Activated CD8-positive, alpha-beta memory T cell treated with anti-CD3 and anti-CD28 coated beads, Interleukin-2, amount 50 U/mL, for 24 hours (primary cell): ENCODE measurements at regions not wholly inside any gene's neighbourhood (a gene's known extent, or its start where the extent isn't known, plus 50 kb on each side); places are given as distances from the start of the nearest gene placed in this dataset.

ENCODE experiments used
- DNase-seq: peaks from one replicate; pipeline ENCODE4 v3.0.0-alpha.2; 2020; ENCODE audit errors: extremely low read depth

- no peak for DNase-seq
Observed at GRCh38 chr17:34131386-34131785, 123.7 kb upstream of the CCL2 start.

GRCh38 chr17:34133350-34133749 lies 121.7 kb upstream of the CCL2 start:
- DNase-seq: no peak

GRCh38 chr17:34135841-34136240 lies 119.2 kb upstream of the CCL2 start:
- no peak for DNase-seq

GRCh38 chr17:34140006-34140405 lies 115.1 kb upstream of the CCL2 start:
- no peak for DNase-seq

- no peak for DNase-seq
Observed at GRCh38 chr17:34141590-34141989, 113.5 kb upstream of the CCL2 start.

GRCh38 chr17:34143430-34143829 lies 111.7 kb upstream of the CCL2 start:
- no peak for DNase-seq

- DNase-seq: no peak
Observed at GRCh38 chr17:34146440-34147043, 108.5 kb upstream of the CCL2 start.

GRCh38 chr17:34151102-34151501 lies 104.0 kb upstream of the CCL2 start:
- DNase-seq: no peak

GRCh38 chr17:34153991-34154390 lies 101.1 kb upstream of the CCL2 start:
- no peak for DNase-seq

GRCh38 chr17:34154961-34155730 lies 99.9 kb upstream of the CCL2 start:
- DNase-seq: no peak

GRCh38 chr17:34155947-34156346 lies 99.1 kb upstream of the CCL2 start:
- DNase-seq: no peak

- DNase-seq: no peak
Observed at GRCh38 chr17:34156401-34156740, 98.7 kb upstream of the CCL2 start.

- no peak for DNase-seq
Observed at GRCh38 chr17:34156741-34157589, 98.1 kb upstream of the CCL2 start.

- DNase-seq: no peak
Observed at GRCh38 chr17:34161690-34162089, 93.4 kb upstream of the CCL2 start.

- no peak for DNase-seq
Observed at GRCh38 chr17:34163123-34163522, 92.0 kb upstream of the CCL2 start.

GRCh38 chr17:34163646-34164045 lies 91.4 kb upstream of the CCL2 start:
- DNase-seq: no peak

GRCh38 chr17:34164837-34165236 lies 90.2 kb upstream of the CCL2 start:
- no peak for DNase-seq

GRCh38 chr17:34166352-34166751 lies 88.7 kb upstream of the CCL2 start:
- DNase-seq: no peak

GRCh38 chr17:34167354-34167753 lies 87.7 kb upstream of the CCL2 start:
- no peak for DNase-seq

- DNase-seq: no peak
Observed at GRCh38 chr17:34168989-34169388, 86.1 kb upstream of the CCL2 start.

- DNase-seq: no peak
Observed at GRCh38 chr17:34169496-34169895, 85.6 kb upstream of the CCL2 start.

- peak; percentile 4 for DNase-seq
Observed at GRCh38 chr17:34171245-34171818, 83.8 kb upstream of the CCL2 start.
